Glutamatergic neuron (in vitro differentiated cells): ENCODE measurements at regions not wholly inside any gene's neighbourhood (a gene's known extent, or its start where the extent isn't known, plus 50 kb on each side); places are given as distances from the start of the nearest gene placed in this dataset.

Experiments used
- DNase-seq: peaks from one replicate; pipeline ENCODE4 v3.0.0; 2022
- H3K27ac Mint-ChIP-seq: one replicate; pipeline ENCODE4 v1.8.0; 2020; ENCODE audit warnings: mild to moderate bottlenecking, mixed read lengths, inconsistent platforms; ENCODE audit not compliant: unreplicated experiment
- H3K27me3 Mint-ChIP-seq: one replicate; pipeline ENCODE4 v1.8.0; 2020; ENCODE audit warnings: mild to moderate bottlenecking, moderate library complexity, mixed read lengths, inconsistent platforms; ENCODE audit not compliant: unreplicated experiment
- H3K36me3 Mint-ChIP-seq: one replicate; pipeline ENCODE4 v1.8.0; 2020; ENCODE audit warnings: mild to moderate bottlenecking, mixed read lengths, inconsistent platforms; ENCODE audit not compliant: unreplicated experiment
- H3K4me1 Mint-ChIP-seq: one replicate; pipeline ENCODE4 v1.8.0; 2020; ENCODE audit warnings: mild to moderate bottlenecking, low read depth, mixed read lengths, inconsistent platforms; ENCODE audit not compliant: unreplicated experiment
- H3K4me3 Mint-ChIP-seq: one replicate; pipeline ENCODE4 v1.8.0; 2020; ENCODE audit warnings: mild to moderate bottlenecking, mixed read lengths, inconsistent platforms; ENCODE audit not compliant: unreplicated experiment
- H3K9me3 Mint-ChIP-seq: one replicate; pipeline ENCODE4 v1.8.0; 2020; ENCODE audit warnings: mild to moderate bottlenecking, moderate library complexity, mixed read lengths, inconsistent platforms; ENCODE audit not compliant: unreplicated experiment
- TF ChIP-seq, protein P1 (sequence below): fragments of 200-600 bp; sonication (generic); IDR thresholded peaks from one replicate; pipeline ENCODE4 v1.5.0; 2021; ENCODE audit not compliant: partially characterized antibody, unreplicated experiment

DNA sequence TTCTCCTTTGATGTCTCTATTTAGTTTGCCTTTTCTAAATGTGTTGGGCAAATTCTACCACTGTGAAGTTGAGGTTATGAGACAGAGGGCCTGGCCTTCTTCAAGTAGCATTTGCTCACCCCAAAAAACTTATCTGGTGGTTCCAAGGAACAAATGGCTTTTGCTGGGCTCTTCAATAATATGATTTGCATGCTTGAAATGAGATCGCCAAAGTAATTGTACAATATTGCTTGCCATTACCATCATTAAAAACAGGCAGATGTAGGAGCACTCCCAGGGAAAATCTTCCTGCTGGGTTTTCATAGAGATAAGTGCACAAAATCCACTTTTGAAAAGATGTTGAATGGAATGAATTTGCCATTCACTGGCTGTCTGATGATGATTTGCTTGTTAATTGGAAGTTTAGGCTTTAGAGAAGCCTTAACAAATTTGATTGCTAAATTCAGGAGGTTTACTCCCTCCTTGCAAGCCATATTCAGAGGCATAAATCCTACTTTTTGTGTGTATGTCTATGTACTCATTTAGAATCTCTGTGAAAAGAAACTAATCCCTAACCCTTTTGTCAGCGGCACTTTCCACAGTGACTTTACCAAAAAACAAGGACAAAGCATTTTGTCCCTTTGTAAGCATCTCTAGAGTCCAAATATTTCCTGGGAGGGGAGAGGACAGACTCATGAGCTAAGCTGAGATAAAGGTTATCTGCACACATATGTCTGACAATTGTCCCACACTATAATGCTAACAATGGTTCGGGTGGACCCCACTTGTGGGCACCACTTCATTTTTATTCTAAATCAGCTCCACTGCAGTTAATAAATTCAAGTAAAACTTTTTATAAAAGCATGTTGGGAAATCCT, 240.8 kb upstream of the PIK3C3 start:
- DNase-seq: no peak
- no peaks in the 10 kb centered on the region for H3K36me3 Mint-ChIP-seq
- peaks cover 2% of the 10 kb centered on the region for H3K4me1 Mint-ChIP-seq
- H3K27ac Mint-ChIP-seq: no peak overlapping the region
- H3K9me3 Mint-ChIP-seq: no peaks in the 10 kb centered on the region
- TF ChIP-seq, protein P1, sequence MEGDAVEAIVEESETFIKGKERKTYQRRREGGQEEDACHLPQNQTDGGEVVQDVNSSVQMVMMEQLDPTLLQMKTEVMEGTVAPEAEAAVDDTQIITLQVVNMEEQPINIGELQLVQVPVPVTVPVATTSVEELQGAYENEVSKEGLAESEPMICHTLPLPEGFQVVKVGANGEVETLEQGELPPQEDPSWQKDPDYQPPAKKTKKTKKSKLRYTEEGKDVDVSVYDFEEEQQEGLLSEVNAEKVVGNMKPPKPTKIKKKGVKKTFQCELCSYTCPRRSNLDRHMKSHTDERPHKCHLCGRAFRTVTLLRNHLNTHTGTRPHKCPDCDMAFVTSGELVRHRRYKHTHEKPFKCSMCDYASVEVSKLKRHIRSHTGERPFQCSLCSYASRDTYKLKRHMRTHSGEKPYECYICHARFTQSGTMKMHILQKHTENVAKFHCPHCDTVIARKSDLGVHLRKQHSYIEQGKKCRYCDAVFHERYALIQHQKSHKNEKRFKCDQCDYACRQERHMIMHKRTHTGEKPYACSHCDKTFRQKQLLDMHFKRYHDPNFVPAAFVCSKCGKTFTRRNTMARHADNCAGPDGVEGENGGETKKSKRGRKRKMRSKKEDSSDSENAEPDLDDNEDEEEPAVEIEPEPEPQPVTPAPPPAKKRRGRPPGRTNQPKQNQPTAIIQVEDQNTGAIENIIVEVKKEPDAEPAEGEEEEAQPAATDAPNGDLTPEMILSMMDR: no peak
- H3K27me3 Mint-ChIP-seq: no peaks in the 10 kb centered on the region
- no peak overlapping the region for H3K4me3 Mint-ChIP-seq

DNA sequence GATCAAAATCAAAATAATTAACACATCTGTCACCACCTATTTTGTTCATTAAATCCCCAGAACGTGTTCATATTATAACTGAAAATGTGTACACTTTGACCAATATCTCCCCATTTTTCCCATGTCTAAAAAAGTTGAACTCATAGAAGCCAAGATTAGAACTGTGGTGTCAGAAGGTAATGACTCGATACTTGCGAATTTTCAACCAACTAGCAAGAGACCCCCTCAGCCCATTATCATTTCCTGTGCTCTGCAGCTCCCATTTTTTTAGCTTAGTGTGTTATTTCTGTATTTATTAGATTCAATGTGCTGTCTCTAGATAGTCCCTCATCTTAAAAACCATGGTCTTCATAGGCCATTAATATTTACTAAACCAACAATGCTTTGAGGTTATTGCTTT, 248.7 kb upstream of the PIK3C3 start:
- H3K36me3 Mint-ChIP-seq: no peaks in the 10 kb centered on the region
- no peaks in the 10 kb centered on the region for H3K27me3 Mint-ChIP-seq
- H3K27ac Mint-ChIP-seq: no peak overlapping the region
- TF ChIP-seq, protein P1: no peak
- no peaks in the 10 kb centered on the region for H3K9me3 Mint-ChIP-seq
- DNase-seq: no peak
- H3K4me1 Mint-ChIP-seq: no peaks in the 10 kb centered on the region
- H3K4me3 Mint-ChIP-seq: no peak overlapping the region

DNA sequence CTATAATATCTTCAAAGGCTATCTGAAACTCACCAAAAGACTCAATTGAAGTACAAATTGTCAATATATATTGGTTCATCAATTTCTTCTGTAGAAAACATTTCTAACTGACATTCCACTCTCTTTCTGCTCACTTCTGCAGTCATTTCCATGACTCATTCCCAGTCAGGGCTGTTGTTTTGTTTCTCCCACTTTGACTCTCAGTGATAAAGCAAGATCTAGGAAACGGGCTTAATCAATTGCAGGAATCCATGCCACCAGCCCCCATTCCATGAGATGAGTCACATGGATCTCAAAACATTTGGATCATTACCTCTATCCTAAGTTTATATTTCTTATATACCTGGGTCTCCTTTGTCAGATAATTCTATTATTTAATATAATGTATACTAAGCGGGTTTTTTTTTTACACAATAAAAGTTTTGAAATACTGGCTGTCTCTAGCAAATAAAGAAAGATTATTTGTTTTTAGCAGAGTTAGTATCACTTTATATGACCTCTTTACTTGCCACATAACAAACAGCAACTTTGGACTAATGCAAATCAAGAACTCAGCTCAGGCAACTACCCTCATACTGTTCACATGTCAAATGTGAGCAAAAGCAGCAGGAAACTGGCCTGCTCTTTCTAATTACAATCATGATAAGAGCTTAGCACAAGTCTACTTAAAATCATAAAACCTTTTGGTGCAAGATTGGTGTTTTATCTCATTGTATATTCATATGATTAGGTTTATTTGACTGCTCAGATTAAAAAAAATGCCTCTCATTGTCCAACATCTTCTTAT, 251.1 kb upstream of the PIK3C3 start:
- no peak overlapping the region for H3K4me3 Mint-ChIP-seq
- H3K9me3 Mint-ChIP-seq: no peaks in the 10 kb centered on the region
- TF ChIP-seq, protein P1: no peak
- H3K36me3 Mint-ChIP-seq: no peaks in the 10 kb centered on the region
- H3K4me1 Mint-ChIP-seq: no peaks in the 10 kb centered on the region
- H3K27ac Mint-ChIP-seq: no peak overlapping the region
- H3K27me3 Mint-ChIP-seq: no peaks in the 10 kb centered on the region
- no peak for DNase-seq

DNA sequence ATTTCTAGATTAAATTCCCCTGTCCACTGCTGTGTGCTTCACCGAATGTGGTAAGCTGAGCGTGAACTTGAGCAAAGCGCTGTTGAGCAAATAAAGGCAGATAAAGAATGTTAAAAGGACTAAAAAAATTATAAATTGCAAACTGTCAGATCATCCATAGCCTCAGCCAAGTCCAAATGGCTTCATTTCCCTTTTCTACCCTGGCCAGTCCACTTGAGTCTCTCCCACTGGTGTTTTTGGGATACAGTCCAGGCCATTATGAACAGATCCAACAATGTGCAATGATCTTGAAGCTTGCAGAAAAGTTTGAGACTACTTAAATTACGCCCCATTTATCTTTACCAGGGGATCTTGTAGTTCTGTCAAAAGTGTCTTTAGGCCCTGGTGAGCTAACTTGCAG, 254.6 kb upstream of the PIK3C3 start:
- no peaks in the 10 kb centered on the region for H3K9me3 Mint-ChIP-seq
- DNase-seq: no peak
- no peaks in the 10 kb centered on the region for H3K27me3 Mint-ChIP-seq
- H3K36me3 Mint-ChIP-seq: no peaks in the 10 kb centered on the region
- no peaks in the 10 kb centered on the region for H3K4me1 Mint-ChIP-seq
- TF ChIP-seq, protein P1: no peak
- no peak overlapping the region for H3K4me3 Mint-ChIP-seq
- H3K27ac Mint-ChIP-seq: no peak overlapping the region

DNA sequence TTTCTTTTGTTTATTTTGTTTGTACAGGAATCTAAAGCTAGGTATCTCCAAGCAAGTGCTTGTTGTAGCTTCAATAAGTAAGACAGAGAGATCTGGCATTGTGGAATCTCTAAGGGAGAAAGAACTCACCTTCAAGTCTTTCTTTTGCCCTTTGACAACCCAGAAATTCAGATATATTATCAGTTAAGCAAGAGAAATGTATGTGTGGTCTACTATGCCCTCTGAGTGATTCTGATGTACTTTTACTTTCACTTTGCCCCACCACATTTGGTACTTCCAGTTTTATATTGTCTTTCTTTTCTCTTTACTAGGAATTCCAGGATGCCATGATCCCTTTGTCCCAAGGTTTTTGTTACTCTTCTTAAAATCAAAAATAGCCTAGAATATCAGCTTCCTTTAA, 259.6 kb upstream of the PIK3C3 start:
- no peaks in the 10 kb centered on the region for H3K9me3 Mint-ChIP-seq

More for the DNA sequence above, 259.6 kb upstream of the PIK3C3 start:
- TF ChIP-seq, protein P1: no peak
- H3K4me1 Mint-ChIP-seq: no peaks in the 10 kb centered on the region
- H3K4me3 Mint-ChIP-seq: no peak overlapping the region
- H3K27ac Mint-ChIP-seq: no peak overlapping the region
- no peak for DNase-seq
- H3K27me3 Mint-ChIP-seq: no peaks in the 10 kb centered on the region
- H3K36me3 Mint-ChIP-seq: no peaks in the 10 kb centered on the region
